H7 (cell line): ENCODE measurements at regions not wholly inside any gene's neighbourhood (a gene's known extent, or its start where the extent isn't known, plus 50 kb on each side); places are given as distances from the start of the nearest gene placed in this dataset.

Experiments used
- DNase-seq: peaks from one replicate; pipeline ENCODE4 v3.0.0; 2012
- H3K27me3 ChIP-seq: 2 replicates; pipeline ENCODE4 v1.6.0; 2011; ENCODE audit warnings: mild to moderate bottlenecking, low read length; ENCODE audit not compliant: control insufficient read depth, insufficient read depth
- H3K36me3 ChIP-seq: replicated peaks from 2 replicates; pipeline ENCODE4 v1.5.1; 2011; ENCODE audit warnings: low read length; ENCODE audit not compliant: control insufficient read depth, insufficient read depth
- H3K4me3 ChIP-seq: 2 replicates; pipeline ENCODE4 v1.5.1; 2011; ENCODE audit warnings: low read depth, mild to moderate bottlenecking, control low read depth, low read length, moderate library complexity; ENCODE audit not compliant: insufficient read depth

- no peak overlapping the region for H3K4me3 ChIP-seq
- DNase-seq: no peak
- H3K36me3 ChIP-seq: no peaks in the 10 kb centered on the region
- H3K27me3 ChIP-seq: no peaks in the 10 kb centered on the region; the same call in 1 of the 2 replicates
Observed at GRCh38 chr2:15793978-15794377, 146.4 kb upstream of the MYCN start.

GRCh38 chr2:15794608-15795134 lies 145.7 kb upstream of the MYCN start:
- Histone ChIP-seq H3K4me3 (no peak overlapping the region), H3K27me3 (no peaks in the 10 kb centered on the region; the same call in 1 of the 2 replicates), H3K36me3 (no peaks in the 10 kb centered on the region)
- DNase-seq: no peak

- Histone ChIP-seq H3K36me3 (no peaks in the 10 kb centered on the region), H3K4me3 (no peak overlapping the region), H3K27me3 (no peaks in the 10 kb centered on the region; the same call in 1 of the 2 replicates)
- no peak for DNase-seq
Observed at GRCh38 chr2:15795426-15795825, 144.9 kb upstream of the MYCN start.

DNA sequence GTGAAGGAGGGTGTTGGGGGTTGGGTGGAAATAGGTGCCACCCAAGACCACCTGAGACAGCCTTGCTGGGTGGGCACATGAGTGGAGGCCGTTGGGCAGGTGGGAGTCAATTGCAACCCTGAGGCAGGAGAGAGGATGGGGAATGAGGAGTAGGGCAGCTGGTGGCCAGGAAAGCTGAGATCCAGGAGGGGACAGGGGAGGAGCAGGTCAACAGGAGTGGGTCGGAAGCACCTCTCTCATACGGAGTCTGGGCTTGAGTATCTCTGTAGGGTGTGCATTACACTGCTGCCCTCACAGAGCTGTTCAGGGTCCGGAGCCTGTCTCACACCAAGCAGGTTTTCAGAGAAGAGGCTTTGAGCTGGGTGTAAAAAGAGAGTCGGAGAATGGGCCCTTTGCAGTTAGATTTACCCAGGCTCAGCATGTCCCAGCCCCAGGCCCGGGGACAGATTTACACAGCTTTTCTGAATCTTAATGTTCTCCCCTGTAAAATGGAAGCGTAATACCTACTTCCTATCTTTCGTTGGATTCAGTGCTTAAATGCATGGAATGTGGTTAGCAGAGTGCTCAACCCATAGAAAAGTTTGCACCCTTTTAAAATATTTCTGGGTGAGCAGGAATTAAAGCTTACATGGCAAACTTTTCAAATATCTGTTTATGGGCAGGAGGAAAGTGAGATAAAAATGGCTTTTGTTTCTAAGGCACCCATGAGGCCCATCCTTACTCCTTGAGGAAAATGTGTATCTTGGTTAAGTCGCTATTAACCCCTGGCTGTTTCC lies 144.0 kb upstream of the MYCN start:
- no peaks in the 10 kb centered on the region for H3K36me3 ChIP-seq
- no peak for DNase-seq
- H3K4me3 ChIP-seq: no peak overlapping the region
- no peaks in the 10 kb centered on the region; the same call in 1 of the 2 replicates for H3K27me3 ChIP-seq

DNA sequence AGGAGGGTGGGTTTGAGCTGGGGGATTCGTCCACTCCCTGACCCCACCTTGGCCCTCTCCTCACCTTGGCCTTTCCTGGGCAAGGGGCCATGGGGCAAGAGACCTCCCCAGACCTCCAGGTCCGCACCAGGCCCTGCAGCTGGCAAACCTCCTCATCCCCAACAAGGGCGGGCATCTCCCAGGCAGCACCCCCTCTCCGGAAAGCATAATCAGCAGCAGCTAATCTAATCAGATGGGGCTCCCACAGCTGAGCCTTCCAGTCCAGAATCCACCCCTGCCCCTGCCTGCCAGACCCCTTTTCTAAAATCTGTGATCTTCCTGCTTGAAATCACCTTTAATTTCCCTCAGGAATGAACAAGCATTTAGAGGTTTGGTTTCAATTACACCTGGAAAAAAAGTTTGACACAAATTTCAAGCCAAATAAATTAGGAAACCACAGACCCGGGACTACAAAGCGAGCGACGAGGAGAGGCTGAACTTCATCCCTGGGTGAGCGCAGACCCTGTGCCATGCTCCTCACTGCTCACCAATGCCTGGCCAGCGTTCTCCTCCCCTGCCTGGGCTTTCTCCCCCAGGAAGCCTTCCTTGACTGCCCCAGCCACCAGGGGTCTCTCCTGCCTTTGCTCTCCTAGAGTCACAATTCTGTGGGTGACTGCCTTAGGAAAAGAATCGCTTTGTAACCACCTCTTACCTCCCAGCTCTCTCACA lies 143.0 kb upstream of the MYCN start:
- Histone ChIP-seq H3K36me3 (no peaks in the 10 kb centered on the region), H3K4me3 (no peak overlapping the region), H3K27me3 (no peaks in the 10 kb centered on the region; the same call in 1 of the 2 replicates)
- DNase-seq: peak; percentile 86

DNA sequence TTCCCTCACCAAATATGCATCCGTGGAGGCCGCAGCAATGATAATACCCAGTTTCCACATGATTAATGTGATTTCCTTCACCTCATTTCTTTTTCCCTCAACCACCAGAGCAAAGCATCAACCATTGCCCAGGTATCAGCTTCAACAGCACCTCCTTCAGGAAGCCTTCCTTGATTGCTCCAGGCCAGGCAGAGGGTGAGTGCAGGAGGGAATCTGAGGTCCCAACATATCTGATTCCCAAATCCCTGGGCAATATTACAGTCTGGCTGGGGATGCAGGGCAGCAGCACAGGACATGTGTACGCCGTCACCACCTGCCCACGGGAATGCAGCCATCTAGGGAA lies 142.4 kb upstream of the MYCN start:
- H3K27me3 ChIP-seq: no peaks in the 10 kb centered on the region; the same call in 1 of the 2 replicates
- no peak for DNase-seq
- no peaks in the 10 kb centered on the region for H3K36me3 ChIP-seq
- H3K4me3 ChIP-seq: no peak overlapping the region

DNA sequence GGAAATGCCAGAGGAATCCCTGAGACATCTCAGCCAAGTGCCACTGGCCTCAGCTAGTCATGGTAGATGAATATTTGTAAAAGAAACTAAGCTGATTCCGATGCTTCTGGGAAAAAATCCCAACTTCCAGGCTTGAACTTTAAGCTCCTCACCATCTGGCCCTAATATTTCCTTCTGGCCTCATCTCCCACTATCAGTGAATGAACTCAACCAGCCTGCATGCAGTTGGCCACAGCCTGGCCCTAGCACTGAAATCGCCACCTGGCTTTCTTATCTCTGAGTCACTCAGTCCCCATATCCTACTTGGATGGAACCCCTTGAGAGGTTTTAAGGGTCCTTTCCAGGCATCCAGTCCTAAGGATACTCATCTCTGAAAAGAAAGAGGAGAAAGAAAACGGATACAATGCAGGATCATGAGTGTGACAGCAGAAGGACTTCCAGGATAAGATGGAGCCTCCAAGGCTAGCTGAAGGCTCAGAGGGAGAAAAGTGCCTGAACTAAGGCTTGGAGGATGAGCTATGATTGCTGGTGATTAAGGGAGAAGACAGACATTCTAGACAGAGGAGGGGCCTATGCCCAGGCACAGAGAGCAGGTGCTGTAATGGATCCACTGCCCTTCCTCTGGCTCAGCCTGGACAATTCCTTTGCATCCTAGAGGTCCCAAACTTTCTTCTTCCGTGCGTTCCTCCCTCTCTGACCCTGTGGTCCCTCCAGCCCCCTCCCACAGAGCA lies 141.5 kb upstream of the MYCN start:
- no peaks in the 10 kb centered on the region for H3K36me3 ChIP-seq
- no peak for DNase-seq
- H3K27me3 ChIP-seq: no peaks in the 10 kb centered on the region
- H3K4me3 ChIP-seq: no peak overlapping the region

DNA sequence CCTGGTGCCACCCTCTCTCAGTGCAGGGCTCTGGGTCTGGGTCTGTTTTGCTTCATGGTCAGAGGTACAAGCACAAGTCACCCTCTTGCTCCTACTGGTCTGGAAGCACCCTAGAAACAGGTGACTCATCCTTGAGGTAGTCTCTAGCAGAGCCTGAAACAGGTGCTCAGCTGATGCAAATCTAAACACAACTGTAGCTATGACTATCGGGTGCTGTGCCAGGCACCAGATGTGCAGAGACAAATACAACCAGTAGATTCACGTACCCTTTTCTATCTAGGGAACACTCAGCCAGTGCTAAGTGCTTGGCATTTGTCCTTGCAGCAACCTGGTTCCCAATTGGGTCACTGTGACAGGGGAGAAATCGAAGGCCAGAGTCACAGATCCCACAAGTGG lies 140.9 kb upstream of the MYCN start:
- DNase-seq: no peak
- no peak overlapping the region for H3K4me3 ChIP-seq
- H3K36me3 ChIP-seq: no peaks in the 10 kb centered on the region
- no peaks in the 10 kb centered on the region for H3K27me3 ChIP-seq

GRCh38 chr2:15800495-15801329 lies 139.6 kb upstream of the MYCN start:
- Histone ChIP-seq H3K27me3 (no peaks in the 10 kb centered on the region), H3K36me3 (no peaks in the 10 kb centered on the region), H3K4me3 (no peak overlapping the region)
- DNase-seq: peak; percentile 79

GRCh38 chr2:15801439-15801838 lies 138.9 kb upstream of the MYCN start:
- H3K4me3 ChIP-seq: no peak overlapping the region
- no peaks in the 10 kb centered on the region for H3K27me3 ChIP-seq
- DNase-seq: no peak
- no peaks in the 10 kb centered on the region for H3K36me3 ChIP-seq

GRCh38 chr2:15801904-15802303 lies 138.4 kb upstream of the MYCN start:
- no peak for DNase-seq
- no peaks in the 10 kb centered on the region for H3K27me3 ChIP-seq
- no peak overlapping the region for H3K4me3 ChIP-seq
- H3K36me3 ChIP-seq: no peaks in the 10 kb centered on the region

- no peak for DNase-seq
- no peaks in the 10 kb centered on the region for H3K36me3 ChIP-seq
- H3K27me3 ChIP-seq: peaks cover 2% of the 10 kb centered on the region
- no peak overlapping the region for H3K4me3 ChIP-seq
Observed at GRCh38 chr2:15802657-15803542, 137.4 kb upstream of the MYCN start.

DNA sequence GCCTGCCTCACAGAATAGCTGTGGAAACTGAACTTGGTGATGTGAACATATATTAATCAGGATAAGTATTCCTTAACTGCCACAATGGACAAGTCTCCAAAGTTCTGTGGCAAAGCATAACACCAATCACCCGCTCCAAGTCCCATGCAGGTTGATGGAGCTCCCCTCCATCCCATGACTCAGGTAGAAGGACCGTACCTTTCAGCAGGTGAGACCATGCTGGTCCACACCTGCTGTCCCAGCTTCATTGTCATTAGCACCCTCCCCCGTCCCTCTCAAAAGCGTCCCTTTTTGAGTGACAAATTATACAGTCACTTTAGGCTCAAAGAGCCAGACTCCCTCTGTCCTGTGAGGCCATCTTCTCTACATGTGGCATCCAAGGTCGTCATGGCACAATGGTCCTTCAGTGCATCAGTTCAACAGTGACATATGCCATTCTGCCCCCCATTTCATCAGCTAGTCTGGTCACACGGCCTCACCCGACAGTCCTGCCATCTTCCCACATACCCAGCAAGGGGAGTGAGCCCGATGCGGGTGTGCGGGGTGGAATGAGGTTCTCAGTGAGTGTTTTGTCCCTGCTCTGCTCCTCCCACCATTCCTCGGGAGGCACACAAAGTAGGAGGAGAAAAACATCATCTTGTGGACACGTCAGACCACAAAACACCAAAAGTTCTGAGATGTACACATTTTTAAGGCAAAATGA lies 136.7 kb upstream of the MYCN start:
- no peak overlapping the region for H3K4me3 ChIP-seq
- peaks cover 2% of the 10 kb centered on the region for H3K27me3 ChIP-seq
- DNase-seq: no peak
- no peaks in the 10 kb centered on the region for H3K36me3 ChIP-seq
